KMS-11 (cell line): ENCODE measurements at regions not wholly inside any gene's neighbourhood (a gene's known extent, or its start where the extent isn't known, plus 50 kb on each side); places are given as distances from the start of the nearest gene placed in this dataset.

ENCODE experiments used
- H2AFZ ChIP-seq: fragments of 200-600 bp; sonication (generic); 2 replicates; pipeline ENCODE4 v1.6.1; 2016; ENCODE audit warnings: antibody characterized with exemption, mixed run types, low read depth
- H3K27ac ChIP-seq: fragments of 200-600 bp; sonication (generic); 2 replicates; pipeline ENCODE4 v1.6.1; 2016; ENCODE audit warnings: mild to moderate bottlenecking, mixed run types
- H3K27me3 ChIP-seq: fragments of 200-600 bp; sonication (generic); 2 replicates; pipeline ENCODE4 v1.6.1; 2017; ENCODE audit warnings: mild to moderate bottlenecking, low read depth, mixed run types, moderate library complexity; ENCODE audit not compliant: insufficient read depth
- H3K36me3 ChIP-seq: fragments of 200-600 bp; sonication (generic); 2 replicates; pipeline ENCODE4 v1.6.1; 2017; ENCODE audit warnings: mild to moderate bottlenecking, mixed run types; ENCODE audit not compliant: insufficient read depth
- H3K4me1 ChIP-seq: fragments of 200-600 bp; sonication (generic); 2 replicates; pipeline ENCODE4 v1.6.1; 2016; ENCODE audit warnings: mild to moderate bottlenecking, low read depth, mixed run types; ENCODE audit not compliant: poor library complexity, severe bottlenecking
- H3K4me2 ChIP-seq: fragments of 200-600 bp; sonication (generic); 2 replicates; pipeline ENCODE4 v1.7.0; 2016; ENCODE audit warnings: mild to moderate bottlenecking, mixed run types
- H3K4me3 ChIP-seq: fragments of 200-600 bp; sonication (generic); IDR thresholded peaks from 2 replicates; pipeline ENCODE4 v1.6.1; 2017; ENCODE audit warnings: low read depth, low read length, mixed read lengths; ENCODE audit not compliant: insufficient read depth
- H3K79me2 ChIP-seq: fragments of 200-600 bp; sonication (generic); 2 replicates; pipeline ENCODE4 v1.6.1; 2016; ENCODE audit warnings: low read depth, mixed run types; ENCODE audit not compliant: insufficient read depth
- H3K9ac ChIP-seq: fragments of 200-600 bp; sonication (generic); 2 replicates; pipeline ENCODE4 v1.6.1; 2016; ENCODE audit warnings: mild to moderate bottlenecking, mixed run types
- H4K20me1 ChIP-seq: fragments of 200-600 bp; sonication (generic); 2 replicates; pipeline ENCODE4 v1.6.1; 2016; ENCODE audit warnings: mild to moderate bottlenecking, mixed run types; ENCODE audit not compliant: insufficient read depth
- TF ChIP-seq, protein P1 (sequence below): fragments of 200-600 bp; sonication (generic); conservative IDR thresholded peaks from 2 replicates; pipeline ENCODE4 v1.6.1; 2017; ENCODE audit warnings: low read depth, mild to moderate bottlenecking, antibody characterized with exemption, low read length, moderate library complexity, mixed read lengths

DNA sequence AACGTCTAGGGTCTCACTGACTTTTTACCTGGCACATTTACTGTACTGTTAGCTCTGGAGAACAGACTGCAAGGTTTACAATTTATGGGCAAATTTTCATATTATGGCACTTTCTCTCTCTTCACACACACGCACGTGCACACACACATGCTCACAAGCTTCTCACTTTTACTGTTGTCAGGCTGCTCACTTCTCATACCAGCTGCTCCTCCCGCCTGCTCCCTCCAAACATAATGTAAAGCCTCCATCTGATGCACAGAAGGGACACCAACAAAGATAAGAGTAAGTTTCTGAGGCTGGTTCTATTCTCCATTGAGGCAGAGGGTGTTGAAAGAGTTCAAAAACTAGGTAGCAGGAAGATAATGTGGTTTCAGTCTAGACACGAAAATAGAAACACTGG lies 128.9 kb upstream of the DCLK2 start:
- Histone ChIP-seq H3K4me2 (no peak overlapping the region), H3K9ac (no peak overlapping the region), H3K27me3 (no peaks in the 10 kb centered on the region), H2AFZ (no peak overlapping the region), H3K4me3 (no peak overlapping the region), H3K79me2 (no peaks in the 10 kb centered on the region), H3K27ac (no peak overlapping the region), H3K36me3 (no peaks in the 10 kb centered on the region), H4K20me1 (no peaks in the 10 kb centered on the region), H3K4me1 (no peaks in the 10 kb centered on the region)
- TF ChIP-seq, protein P1, sequence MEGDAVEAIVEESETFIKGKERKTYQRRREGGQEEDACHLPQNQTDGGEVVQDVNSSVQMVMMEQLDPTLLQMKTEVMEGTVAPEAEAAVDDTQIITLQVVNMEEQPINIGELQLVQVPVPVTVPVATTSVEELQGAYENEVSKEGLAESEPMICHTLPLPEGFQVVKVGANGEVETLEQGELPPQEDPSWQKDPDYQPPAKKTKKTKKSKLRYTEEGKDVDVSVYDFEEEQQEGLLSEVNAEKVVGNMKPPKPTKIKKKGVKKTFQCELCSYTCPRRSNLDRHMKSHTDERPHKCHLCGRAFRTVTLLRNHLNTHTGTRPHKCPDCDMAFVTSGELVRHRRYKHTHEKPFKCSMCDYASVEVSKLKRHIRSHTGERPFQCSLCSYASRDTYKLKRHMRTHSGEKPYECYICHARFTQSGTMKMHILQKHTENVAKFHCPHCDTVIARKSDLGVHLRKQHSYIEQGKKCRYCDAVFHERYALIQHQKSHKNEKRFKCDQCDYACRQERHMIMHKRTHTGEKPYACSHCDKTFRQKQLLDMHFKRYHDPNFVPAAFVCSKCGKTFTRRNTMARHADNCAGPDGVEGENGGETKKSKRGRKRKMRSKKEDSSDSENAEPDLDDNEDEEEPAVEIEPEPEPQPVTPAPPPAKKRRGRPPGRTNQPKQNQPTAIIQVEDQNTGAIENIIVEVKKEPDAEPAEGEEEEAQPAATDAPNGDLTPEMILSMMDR: no peak

DNA sequence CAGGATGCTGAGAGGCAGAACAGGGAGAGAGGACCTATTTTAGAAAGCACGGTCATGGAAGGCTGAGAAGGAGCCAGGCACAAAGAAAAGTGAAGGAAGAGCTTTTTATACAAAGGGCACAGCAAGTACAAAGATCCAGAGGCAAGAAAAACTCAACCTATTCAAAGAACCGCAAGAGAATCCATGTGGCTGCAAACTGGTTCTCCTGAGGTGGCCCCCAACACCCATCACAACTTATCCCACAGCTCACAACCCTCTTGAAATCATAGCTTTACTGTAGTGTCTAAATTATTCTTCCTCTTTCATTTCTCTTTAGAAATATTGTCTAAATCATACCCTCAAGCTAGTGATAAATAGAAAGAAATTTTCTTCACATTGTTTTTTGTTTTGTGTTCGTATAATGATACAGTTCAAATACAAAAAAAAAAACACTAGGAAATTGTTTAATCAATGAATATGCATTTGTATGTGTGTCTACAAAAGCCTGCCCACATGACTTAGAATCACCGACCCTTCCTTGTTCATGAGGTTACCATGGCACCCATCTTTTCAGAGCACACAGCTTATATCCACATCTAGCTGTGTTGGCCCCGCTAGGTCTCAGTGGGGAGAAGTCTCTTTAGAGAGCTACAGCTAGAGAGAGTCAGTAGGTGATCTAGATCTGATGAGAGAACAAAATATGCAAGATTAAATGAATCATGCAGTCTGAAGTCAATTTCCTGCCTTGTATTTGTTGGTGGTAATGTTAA lies 126.9 kb upstream of the DCLK2 start:
- Histone ChIP-seq H3K4me3 (no peak overlapping the region), H3K9ac (no peak overlapping the region), H4K20me1 (no peaks in the 10 kb centered on the region), H3K27ac (no peak overlapping the region), H3K4me2 (no peak overlapping the region), H3K4me1 (no peaks in the 10 kb centered on the region), H3K79me2 (no peaks in the 10 kb centered on the region), H3K36me3 (no peaks in the 10 kb centered on the region), H2AFZ (no peak overlapping the region), H3K27me3 (no peaks in the 10 kb centered on the region)
- TF ChIP-seq, protein P1: no peak

GRCh38 chr4:149952101-149952500 lies 126.1 kb upstream of the DCLK2 start:
- H3K4me3 ChIP-seq: no peak overlapping the region
- no peaks in the 10 kb centered on the region for H4K20me1 ChIP-seq
- no peaks in the 10 kb centered on the region for H3K36me3 ChIP-seq
- TF ChIP-seq, protein P1: no peak
- no peak overlapping the region for H2AFZ ChIP-seq
- no peak overlapping the region for H3K9ac ChIP-seq
- H3K27me3 ChIP-seq: no peaks in the 10 kb centered on the region
- H3K27ac ChIP-seq: no peak overlapping the region
- no peak overlapping the region for H3K4me2 ChIP-seq
- H3K4me1 ChIP-seq: no peaks in the 10 kb centered on the region
- H3K79me2 ChIP-seq: no peaks in the 10 kb centered on the region

GRCh38 chr4:149952716-149953115 lies 125.5 kb upstream of the DCLK2 start:
- no peak overlapping the region for H2AFZ ChIP-seq
- no peaks in the 10 kb centered on the region for H3K36me3 ChIP-seq

More at GRCh38 chr4:149952716-149953115, 125.5 kb upstream of the DCLK2 start:
- Histone ChIP-seq H3K9ac (no peak overlapping the region), H4K20me1 (no peaks in the 10 kb centered on the region), H3K79me2 (no peaks in the 10 kb centered on the region), H3K27ac (no peak overlapping the region), H3K27me3 (no peaks in the 10 kb centered on the region), H3K4me2 (no peak overlapping the region), H3K4me3 (no peak overlapping the region), H3K4me1 (no peaks in the 10 kb centered on the region)
- TF ChIP-seq, protein P1: no peak
